NCI-H748 (cell line): ENCODE measurements at regions not wholly inside any gene's neighbourhood (a gene's known extent, or its start where the extent isn't known, plus 50 kb on each side); places are given as distances from the start of the nearest gene placed in this dataset.
A peak's percentile ranks its signal among the peaks of the same experiment; 100 is the strongest.
"Not testable (repeated sequence)": the region's sequence is repeated elsewhere in the genome, so short reads cannot be mapped to it uniquely, and the experiment has no call there.

Source experiments
- DNase-seq: peaks from one replicate; lab custom pipeline; 2025; ENCODE audit not compliant: unreplicated experiment; lab: John Stamatoyannopoulos, UW

DNA sequence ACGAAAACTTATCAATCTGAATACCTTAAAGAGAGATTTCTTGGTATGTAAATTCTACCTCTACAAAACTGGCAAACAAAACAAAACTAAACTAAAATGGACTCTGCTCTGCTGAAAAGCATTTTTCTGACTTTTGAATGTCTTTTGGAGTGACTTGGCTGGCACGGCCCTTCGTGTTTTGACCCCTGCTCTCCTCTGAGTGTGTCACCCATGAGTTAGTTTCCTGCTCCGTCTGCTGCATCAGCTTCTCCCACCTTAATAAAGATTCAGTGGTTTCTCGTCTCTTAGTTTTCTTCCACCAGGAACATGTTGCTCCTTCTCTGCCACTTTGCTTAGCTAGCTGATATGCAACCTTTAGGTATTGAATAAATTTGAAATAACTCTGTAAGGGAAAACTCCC, 1084.0 kb upstream of the CDH18 start:
- DNase-seq: no peak

- DNase-seq: no peak
Observed at GRCh38 chr5:21071421-21071820, 1083.4 kb upstream of the CDH18 start.

- DNase-seq: no peak
Observed at GRCh38 chr5:21070858-21071257, 1082.9 kb upstream of the CDH18 start.

DNA sequence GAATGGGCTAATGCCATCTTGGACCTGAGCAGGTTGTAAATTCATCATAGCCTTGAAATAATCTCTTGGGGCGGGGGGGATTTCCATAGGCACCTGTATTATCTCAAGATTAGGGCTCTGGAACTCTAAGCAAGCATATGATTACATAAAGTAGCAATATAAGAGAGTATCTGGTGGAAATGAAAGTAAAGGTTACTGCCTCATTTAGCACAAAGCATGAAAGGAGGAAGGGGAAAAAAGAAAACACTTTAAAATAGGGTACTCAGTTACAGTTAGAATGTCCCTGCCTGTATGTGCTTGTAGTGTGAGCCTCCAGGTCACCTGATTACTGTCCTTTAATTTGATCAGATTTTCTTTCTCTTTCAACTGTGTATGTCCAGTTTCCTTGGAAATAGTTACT, 1079.7 kb upstream of the CDH18 start:
- DNase-seq: no peak

- no peak for DNase-seq
Observed at GRCh38 chr5:21063146-21063545, 1075.1 kb upstream of the CDH18 start.

- DNase-seq: no peak
Observed at GRCh38 chr5:21058289-21058688, 1070.3 kb upstream of the CDH18 start.

DNA sequence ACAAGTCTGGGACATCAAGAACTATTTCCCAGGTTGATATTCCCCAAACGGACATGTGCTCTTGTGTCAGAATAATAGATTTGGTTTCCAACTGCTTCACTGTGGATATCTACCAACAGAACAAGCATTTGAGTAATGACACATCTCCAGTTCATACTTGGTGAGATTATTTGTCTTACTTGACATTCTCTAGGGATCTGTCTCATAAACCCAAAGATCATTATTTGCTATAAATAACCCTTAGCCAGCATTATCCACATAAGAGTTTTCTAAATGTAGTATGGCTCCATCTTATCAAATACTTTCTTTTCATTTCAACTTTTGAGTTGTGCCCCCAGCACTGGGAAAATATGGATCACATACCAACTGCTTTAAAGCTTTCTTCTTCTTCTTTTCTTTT, 1063.9 kb upstream of the CDH18 start:
- no peak for DNase-seq

DNA sequence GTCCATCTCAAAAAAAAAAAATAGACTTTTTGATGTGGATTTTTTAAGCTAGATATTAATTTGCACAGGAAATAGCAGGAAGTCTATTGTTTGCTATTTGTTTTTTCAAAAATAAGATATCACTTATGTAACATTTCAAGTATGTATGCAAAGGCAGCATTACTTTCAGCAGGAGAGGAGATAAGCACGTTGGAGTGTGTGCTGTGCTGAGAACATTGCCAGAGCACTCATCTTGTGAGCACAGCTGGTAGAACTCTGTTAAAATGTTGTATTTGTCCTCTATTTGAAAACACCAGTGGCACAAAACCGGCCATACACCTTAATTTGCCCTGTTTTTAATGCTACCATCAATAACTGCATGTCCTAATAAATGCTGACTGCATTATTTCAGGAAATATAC, 1061.9 kb upstream of the CDH18 start:
- DNase-seq: no peak

DNA sequence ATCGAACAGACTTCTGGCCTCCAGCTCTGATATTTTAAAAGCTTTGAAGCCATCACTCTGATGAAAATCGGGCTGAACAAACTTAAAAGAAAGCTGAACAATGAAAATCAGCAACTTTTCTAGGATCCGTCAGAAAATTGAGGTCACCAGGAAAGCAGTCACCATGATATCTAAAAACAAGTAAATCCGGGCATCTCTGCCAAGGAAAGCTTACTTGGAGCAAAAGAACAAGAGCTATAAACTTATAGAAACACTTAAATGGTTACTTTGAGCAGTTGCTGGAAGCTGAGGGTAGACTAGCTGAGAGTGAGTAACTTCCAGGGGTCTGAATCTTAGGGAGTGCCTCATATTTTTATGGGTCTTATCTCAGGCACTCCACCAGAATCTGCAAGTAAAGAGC, 1043.0 kb upstream of the CDH18 start:
- no peak for DNase-seq

DNA sequence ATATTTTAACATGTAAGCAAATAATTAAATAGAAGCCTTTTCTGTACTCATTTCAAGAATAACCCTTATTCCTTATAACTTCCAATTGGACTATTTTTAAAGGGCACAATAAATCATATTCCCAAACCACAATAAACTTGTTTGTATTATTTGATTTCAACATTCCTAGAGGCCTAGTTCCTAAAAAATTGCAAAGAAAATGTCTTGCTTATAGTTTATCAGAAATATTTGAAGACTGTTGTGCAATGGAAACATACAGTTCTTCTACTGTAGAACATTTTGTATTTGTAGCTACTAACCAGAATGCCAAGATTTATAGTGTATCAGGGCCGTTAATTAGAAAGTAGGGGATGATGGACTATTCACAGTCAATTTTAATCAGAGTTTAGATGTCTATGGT, 1037.0 kb upstream of the CDH18 start:
- DNase-seq: no peak

DNA sequence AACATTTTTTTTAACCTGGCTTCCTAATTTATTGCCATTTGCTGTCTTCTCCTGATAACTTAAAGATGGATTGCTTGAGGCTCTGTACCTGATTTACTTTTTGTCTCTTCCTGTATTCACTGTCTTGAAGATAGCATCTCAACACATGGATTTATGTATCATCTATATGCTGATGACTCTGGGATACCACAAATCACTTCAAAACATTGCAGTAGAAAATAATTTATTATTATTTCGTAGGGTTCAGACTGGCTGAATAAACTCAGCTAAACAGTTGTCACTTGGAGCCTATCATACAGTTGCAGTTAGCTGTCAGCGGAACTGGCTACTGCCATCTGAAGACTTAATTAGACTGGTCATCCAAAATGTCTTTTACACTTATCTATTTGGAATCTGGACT, 1025.2 kb upstream of the CDH18 start:
- no peak for DNase-seq

DNA sequence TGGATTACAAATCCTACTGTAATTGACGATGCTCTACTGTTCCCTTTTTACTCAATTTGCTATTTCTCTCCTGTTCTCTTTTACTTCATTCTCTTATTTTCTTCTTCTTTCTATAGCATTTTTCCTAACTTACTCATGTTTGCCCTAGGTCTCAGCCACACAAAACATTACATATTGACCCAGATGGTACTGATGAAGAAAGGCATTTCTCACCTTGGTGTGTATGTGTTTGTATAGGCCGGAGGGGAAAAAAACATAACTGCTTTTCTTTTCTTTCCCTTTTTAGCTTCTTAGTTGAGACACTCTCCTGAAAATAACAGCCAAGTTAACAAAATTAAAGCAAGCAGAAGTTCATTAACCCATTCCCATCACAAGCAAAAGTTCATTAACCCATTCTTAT, 1019.8 kb upstream of the CDH18 start:
- DNase-seq: no peak

GRCh38 chr5:20988933-20989332, 1000.9 kb upstream of the CDH18 start:
- DNase-seq: not testable (repeated sequence)

- no peak for DNase-seq
Observed at GRCh38 chr5:20985754-20986153, 997.8 kb upstream of the CDH18 start.

- DNase-seq: peak; percentile 92
Observed at GRCh38 chr5:20974426-20974825, 986.4 kb upstream of the CDH18 start.

- DNase-seq: peak; percentile 87
Observed at GRCh38 chr5:20972419-20972925, 984.5 kb upstream of the CDH18 start.

- DNase-seq: no peak
Observed at GRCh38 chr5:20959347-20959746, 971.3 kb upstream of the CDH18 start.

GRCh38 chr5:20958641-20959040, 970.6 kb upstream of the CDH18 start:
- no peak for DNase-seq

DNA sequence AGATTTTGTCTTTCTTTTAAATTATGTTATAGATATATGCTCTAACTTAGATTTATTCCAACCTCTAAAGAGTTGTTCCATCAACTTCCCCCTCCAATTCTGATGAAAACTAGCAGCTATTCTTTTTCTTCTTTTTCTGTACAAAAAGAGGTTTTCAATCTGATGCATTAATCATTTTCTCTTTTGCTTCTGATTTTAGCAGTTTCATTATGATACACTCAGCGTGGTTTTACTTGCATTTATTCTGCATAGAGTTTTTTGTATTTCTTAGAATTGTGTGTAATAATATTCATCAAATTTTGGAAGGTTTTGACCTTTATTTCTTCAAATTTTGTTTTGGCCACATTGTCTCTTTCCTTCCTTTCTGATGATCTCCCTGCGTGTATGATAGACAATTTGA, 968.1 kb upstream of the CDH18 start:
- DNase-seq: no peak

GRCh38 chr5:20949636-20950035, 961.6 kb upstream of the CDH18 start:
- DNase-seq: no peak

- not testable (repeated sequence) for DNase-seq
Observed at GRCh38 chr5:20943183-20943971, 955.4 kb upstream of the CDH18 start.

DNA sequence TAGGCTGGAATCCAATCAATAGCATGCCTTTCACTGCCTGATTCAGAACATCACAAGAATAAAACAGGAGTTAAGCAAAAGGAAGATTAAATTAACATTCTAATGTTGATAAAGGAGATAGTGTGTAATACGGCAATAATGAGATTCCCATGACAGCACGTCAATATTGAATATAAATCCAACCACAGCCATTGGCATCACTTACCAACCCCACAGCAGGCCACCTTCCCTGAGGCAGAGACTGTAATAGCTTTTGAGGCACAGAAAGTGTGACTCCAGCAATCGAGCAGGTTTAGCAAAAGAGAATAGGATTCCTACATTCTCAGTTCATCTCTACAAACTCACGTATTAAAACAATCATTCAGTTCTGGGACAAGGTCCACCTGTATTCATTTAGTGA, 954.6 kb upstream of the CDH18 start:
- DNase-seq: not testable (repeated sequence)

GRCh38 chr5:20940786-20941185, 952.8 kb upstream of the CDH18 start:
- DNase-seq: not testable (repeated sequence)
